ENCODE measurements at regions not wholly inside any gene's neighbourhood (a gene's known extent, or its start where the extent isn't known, plus 50 kb on each side); places are given as distances from the start of the nearest gene placed in this dataset.

DNA sequence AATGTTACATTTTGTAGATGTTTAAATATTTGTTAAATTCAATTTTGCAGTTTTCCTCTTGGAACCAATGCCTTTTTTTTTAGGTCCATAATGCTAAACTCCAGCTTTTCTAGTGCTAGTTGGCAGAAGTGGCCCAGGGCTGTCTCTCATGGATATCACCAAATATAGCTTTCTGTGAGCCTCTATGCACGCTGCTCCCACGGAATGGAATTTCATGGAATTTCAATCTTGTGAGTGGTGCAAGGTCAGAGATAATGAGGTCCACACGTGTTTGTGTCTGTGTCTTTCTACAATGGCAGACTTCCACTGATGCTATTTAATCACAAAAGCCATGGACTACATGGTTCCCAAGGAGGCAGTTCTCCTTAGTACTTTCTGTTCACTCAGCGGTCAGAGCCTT is 191.5 kb upstream of the PARD3B start:
- no peaks in the 10 kb centered on the region for H3K9me3 Mint-ChIP-seq (ENCODE audit: unreplicated experiment)
- TF ChIP-seq, protein P1, sequence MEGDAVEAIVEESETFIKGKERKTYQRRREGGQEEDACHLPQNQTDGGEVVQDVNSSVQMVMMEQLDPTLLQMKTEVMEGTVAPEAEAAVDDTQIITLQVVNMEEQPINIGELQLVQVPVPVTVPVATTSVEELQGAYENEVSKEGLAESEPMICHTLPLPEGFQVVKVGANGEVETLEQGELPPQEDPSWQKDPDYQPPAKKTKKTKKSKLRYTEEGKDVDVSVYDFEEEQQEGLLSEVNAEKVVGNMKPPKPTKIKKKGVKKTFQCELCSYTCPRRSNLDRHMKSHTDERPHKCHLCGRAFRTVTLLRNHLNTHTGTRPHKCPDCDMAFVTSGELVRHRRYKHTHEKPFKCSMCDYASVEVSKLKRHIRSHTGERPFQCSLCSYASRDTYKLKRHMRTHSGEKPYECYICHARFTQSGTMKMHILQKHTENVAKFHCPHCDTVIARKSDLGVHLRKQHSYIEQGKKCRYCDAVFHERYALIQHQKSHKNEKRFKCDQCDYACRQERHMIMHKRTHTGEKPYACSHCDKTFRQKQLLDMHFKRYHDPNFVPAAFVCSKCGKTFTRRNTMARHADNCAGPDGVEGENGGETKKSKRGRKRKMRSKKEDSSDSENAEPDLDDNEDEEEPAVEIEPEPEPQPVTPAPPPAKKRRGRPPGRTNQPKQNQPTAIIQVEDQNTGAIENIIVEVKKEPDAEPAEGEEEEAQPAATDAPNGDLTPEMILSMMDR (IDR thresholded peaks at IDR 0.05; ENCODE audit: unreplicated experiment): no peak
- H3K27ac Mint-ChIP-seq (ENCODE audit: unreplicated experiment): no peak overlapping the region
- no peaks in the 10 kb centered on the region for H3K36me3 Mint-ChIP-seq (ENCODE audit: low read depth, unreplicated experiment)
- peaks cover 1% of the 10 kb centered on the region for H3K27me3 Mint-ChIP-seq (ENCODE audit: unreplicated experiment)
- no peak for DNase-seq (ENCODE audit: low spot score)
- no peak overlapping the region for H3K4me3 Mint-ChIP-seq (ENCODE audit: unreplicated experiment)
- peaks cover 9% of the 10 kb centered on the region for H3K4me1 Mint-ChIP-seq (ENCODE audit: unreplicated experiment)

DNA sequence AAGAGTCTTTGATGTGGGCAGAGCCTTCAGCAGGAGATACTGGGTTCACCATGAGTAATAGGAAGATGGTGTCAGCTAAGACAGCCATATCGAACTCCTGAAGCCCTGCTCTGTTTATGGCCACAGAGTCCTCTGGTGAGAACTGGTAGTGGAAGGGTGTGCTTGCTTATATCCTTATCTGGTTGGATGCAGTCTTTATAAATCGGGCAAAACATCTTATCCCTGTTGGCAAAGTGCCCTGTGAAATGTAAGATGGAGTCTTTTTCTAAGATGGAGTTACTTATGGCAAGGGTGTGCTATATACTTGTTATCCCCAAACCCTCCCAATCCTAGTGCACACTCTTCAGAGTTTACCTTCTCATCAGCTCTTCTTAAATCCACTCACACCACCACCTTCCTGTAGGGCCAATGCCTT is 190.8 kb upstream of the PARD3B start:
- no peak overlapping the region for H3K4me3 Mint-ChIP-seq (ENCODE audit: unreplicated experiment)
- DNase-seq (ENCODE audit: low spot score): no peak
- TF ChIP-seq, protein P1 (IDR thresholded peaks at IDR 0.05; ENCODE audit: unreplicated experiment): no peak
- H3K9me3 Mint-ChIP-seq (ENCODE audit: unreplicated experiment): no peaks in the 10 kb centered on the region
- no peak overlapping the region for H3K27ac Mint-ChIP-seq (ENCODE audit: unreplicated experiment)
- no peaks in the 10 kb centered on the region for H3K36me3 Mint-ChIP-seq (ENCODE audit: low read depth, unreplicated experiment)
- H3K4me1 Mint-ChIP-seq (ENCODE audit: unreplicated experiment): peaks cover 9% of the 10 kb centered on the region
- H3K27me3 Mint-ChIP-seq (ENCODE audit: unreplicated experiment): peaks cover 1% of the 10 kb centered on the region

DNA sequence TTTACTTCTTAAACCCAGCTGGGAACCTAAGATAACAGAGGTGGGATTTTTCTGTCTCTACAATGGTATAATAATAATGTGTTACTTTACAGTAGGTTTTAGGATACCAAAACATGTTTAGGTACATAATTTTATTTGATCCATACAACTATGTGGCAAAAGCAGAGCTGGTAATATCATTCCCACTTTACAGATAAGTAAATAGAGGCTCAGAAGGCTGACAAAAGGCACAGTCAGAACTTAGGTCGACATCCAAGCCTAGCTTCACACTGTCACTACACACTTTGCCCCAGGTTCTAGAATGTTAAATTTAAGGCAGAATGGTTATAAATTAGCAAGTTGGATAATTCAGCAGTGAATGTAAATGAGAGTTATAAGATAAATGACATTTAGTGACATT is 189.6 kb upstream of the PARD3B start:
- Mint-ChIP-seq H3K27me3 (ENCODE audit: unreplicated experiment) (peaks cover 1% of the 10 kb centered on the region), H3K4me1 (ENCODE audit: unreplicated experiment) (peaks cover 10% of the 10 kb centered on the region), H3K4me3 (ENCODE audit: unreplicated experiment) (no peak overlapping the region), H3K9me3 (ENCODE audit: unreplicated experiment) (no peaks in the 10 kb centered on the region), H3K27ac (ENCODE audit: unreplicated experiment) (no peak overlapping the region), H3K36me3 (ENCODE audit: low read depth, unreplicated experiment) (no peaks in the 10 kb centered on the region)
- TF ChIP-seq, protein P1 (IDR thresholded peaks at IDR 0.05; ENCODE audit: unreplicated experiment): no peak
- DNase-seq (ENCODE audit: low spot score): no peak

DNA sequence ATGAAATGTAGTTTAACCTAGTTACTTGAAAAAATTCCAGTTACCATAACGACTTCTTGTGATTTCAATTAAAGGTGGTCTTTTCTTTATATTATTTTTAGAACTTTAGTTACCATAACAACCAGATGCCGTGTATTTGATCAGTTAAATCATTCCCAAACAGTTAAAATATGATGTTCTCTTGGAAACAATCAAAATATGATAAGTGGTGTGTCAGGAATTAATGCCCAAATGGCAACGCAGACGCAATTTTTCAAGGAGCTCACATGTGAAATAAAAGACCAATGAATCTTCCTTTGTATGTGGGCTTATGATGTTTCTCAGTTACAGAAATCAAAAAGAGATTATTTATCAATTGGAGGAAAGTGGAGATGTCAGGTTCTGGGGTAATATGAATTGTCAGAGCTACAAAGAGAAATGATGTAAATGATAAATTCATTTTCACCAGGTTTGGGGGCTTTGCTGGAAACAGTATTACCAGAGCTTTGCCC is 189.1 kb upstream of the PARD3B start:
- no peak for DNase-seq (ENCODE audit: low spot score)
- peaks cover 1% of the 10 kb centered on the region for H3K27me3 Mint-ChIP-seq (ENCODE audit: unreplicated experiment)
- no peak overlapping the region for H3K27ac Mint-ChIP-seq (ENCODE audit: unreplicated experiment)
- TF ChIP-seq, protein P1 (IDR thresholded peaks at IDR 0.05; ENCODE audit: unreplicated experiment): no peak
- H3K36me3 Mint-ChIP-seq (ENCODE audit: low read depth, unreplicated experiment): no peaks in the 10 kb centered on the region
- H3K4me1 Mint-ChIP-seq (ENCODE audit: unreplicated experiment): peaks cover 14% of the 10 kb centered on the region
- no peak overlapping the region for H3K4me3 Mint-ChIP-seq (ENCODE audit: unreplicated experiment)
- H3K9me3 Mint-ChIP-seq (ENCODE audit: unreplicated experiment): no peaks in the 10 kb centered on the region

DNA sequence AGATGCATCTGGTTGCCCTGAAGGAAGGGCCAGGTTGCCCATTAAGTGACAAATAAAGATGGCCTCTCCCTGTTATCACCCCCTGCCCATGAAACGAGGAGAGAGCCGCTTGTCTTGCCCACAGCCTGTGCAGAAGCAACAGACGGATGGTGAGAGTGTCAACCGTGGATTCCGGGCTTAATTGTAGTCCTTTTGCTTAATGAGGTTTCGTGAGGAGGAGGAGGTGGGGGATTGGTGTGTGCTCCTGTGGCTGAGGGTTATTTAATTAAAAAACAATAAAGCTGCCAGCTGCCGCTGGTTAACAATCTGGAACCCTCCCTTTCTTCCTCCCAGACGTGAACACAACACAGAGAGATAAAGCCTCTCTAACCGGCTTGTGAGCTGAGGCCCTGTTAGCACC is 188.0 kb upstream of the PARD3B start:
- no peak overlapping the region for H3K4me3 Mint-ChIP-seq (ENCODE audit: unreplicated experiment)
- H3K36me3 Mint-ChIP-seq (ENCODE audit: low read depth, unreplicated experiment): no peaks in the 10 kb centered on the region
- TF ChIP-seq, protein P1 (IDR thresholded peaks at IDR 0.05; ENCODE audit: unreplicated experiment): no peak
- DNase-seq (ENCODE audit: low spot score): no peak
- H3K27ac Mint-ChIP-seq (ENCODE audit: unreplicated experiment): no peak overlapping the region
- peaks cover 1% of the 10 kb centered on the region for H3K27me3 Mint-ChIP-seq (ENCODE audit: unreplicated experiment)
- H3K4me1 Mint-ChIP-seq (ENCODE audit: unreplicated experiment): peaks cover 14% of the 10 kb centered on the region
- no peaks in the 10 kb centered on the region for H3K9me3 Mint-ChIP-seq (ENCODE audit: unreplicated experiment)
